NCI-H1092 treated with DMSO at 0.1 percent for 48 hours (cell line): ENCODE measurements at regions not wholly inside any gene's neighbourhood (a gene's known extent, or its start where the extent isn't known, plus 50 kb on each side); places are given as distances from the start of the nearest gene placed in this dataset.

Experiments
- DNase-seq: peaks from one replicate; lab custom pipeline; 2025; lab: John Stamatoyannopoulos, UW

DNA sequence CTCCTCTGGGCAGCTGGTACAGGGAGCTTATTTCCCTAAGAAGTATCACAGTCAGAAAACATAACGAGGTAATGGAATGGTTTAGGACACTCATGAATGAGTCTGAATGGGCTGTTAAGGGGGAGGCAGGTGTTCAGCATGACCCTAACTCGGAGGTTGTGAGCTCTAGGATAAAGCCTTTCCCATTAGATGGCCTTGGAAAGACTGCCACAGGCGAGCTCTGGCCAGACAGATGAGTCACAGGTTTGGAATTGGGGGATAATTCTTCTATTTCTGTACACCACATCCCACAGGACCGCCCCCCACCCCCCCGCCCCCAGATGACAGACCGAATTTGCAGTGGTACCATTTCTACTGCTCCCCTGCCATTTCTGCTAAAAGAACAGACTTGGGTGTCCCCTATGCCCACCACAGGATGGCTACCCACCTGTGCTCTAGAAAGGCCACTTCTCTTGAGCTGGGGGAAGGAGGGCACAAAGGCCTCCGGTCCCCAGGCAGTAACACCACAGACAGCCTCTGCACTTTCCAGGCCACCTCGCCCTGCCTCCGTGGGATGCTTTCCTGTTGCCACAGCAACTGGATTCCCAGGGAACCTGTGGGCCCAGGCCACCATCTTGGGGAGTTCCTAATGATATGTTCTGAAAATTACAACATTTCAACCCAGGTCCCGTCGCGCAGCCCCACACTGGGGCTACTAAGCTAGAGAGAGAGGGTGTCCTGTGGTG, 76.7 kb downstream of the TRIM29 start:
- peak; percentile 46 for DNase-seq

DNA sequence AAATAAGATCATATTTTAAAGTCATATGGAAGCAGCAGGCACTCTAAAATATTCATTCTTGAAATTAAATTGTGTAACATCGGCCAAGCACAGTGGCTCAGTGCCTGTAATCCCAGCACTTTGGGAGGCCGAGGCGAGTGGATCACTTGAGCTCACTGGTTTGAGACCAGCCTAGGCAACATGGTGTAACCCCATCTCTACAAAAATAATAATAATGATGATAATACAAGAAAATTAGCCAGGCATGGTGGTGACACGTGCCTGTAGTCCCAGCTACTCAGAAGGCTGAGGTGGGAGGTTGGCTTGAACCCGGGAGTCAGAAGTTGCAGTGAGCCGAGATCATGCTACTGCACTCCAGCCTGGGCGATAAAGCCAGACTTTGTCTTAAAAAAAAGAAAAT, 77.4 kb downstream of the TRIM29 start:
- DNase-seq: no peak

DNA sequence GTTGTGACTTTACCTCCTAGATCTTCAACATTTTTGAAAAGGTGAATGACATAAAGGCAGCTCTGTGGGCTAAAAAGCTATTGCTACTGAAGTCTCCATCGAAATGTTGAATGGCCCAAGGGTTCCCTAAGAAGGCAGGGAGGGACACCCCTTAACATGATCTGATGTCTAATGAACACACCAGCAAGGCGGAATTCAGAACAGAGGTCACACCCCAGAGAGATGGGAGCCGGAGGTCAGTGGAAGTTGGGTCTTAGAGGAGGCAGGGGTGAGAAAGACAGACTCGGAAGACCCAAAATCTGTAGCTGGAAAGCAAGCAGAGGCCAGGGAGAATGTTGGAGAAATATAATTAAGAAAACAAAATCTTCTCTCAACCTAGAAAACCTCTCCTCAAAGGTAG, 79.0 kb downstream of the TRIM29 start:
- no peak for DNase-seq

DNA sequence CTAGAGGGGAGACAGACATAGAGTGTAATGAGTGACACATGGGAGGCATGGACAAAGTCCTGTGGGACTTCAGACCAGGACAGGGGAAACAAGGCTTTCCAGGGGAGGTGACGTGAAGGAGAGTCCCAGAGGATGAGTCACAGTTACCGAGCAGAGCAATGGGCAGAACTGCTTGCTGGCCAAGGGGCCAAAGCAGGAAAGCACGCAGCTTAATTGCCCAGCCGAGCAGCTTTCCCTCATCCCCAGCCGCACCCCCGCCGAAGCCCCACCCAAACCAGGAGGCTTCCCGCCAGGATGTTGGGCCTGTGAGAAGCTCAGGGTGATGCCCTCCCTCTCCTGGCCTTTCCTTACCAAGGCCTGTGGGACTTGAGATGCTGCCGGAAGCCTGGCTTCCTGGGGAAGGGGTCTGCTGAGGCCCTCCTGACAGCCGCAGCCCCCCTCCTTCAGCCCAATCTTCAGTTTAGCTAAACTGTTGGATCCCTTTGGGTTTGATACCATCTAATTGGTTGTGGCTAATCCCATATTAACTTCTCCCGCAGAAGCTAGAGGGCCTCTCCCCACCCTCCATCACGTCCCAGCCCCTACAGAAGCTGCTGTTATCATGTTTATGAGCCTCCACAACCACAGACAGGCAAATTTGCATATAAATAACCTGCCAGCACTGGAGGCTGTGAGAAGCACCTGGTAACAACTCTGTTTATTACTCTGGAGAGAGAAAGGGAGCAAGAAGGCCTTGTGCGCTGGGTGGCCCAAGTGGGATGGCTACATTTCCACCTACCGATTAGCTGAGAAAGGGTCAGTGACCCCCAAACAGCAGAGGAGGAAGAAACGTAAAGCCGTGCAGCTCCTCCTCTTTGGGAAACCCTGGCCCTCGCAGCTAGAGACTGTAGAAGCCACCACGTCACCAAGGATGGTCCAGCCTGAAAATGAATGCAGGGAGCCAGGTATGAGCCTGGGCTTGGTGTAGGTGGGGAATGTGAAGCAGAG, 80.0 kb downstream of the TRIM29 start:
- DNase-seq: no peak

DNA sequence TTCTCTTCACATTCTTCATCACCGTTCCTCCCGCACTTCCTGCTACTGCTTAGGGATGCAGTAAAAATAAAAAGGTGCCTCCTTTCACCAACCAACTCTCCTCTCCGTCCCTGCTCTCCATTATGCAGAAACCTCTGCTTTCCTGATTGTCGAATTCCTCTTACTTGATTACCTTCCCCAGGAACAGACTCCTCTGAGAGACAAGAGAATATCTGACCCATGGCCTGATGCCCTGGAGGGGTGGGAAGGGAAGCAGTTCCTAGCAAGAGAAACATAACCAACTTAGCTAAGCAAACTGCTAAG, 80.9 kb downstream of the TRIM29 start:
- DNase-seq: no peak

DNA sequence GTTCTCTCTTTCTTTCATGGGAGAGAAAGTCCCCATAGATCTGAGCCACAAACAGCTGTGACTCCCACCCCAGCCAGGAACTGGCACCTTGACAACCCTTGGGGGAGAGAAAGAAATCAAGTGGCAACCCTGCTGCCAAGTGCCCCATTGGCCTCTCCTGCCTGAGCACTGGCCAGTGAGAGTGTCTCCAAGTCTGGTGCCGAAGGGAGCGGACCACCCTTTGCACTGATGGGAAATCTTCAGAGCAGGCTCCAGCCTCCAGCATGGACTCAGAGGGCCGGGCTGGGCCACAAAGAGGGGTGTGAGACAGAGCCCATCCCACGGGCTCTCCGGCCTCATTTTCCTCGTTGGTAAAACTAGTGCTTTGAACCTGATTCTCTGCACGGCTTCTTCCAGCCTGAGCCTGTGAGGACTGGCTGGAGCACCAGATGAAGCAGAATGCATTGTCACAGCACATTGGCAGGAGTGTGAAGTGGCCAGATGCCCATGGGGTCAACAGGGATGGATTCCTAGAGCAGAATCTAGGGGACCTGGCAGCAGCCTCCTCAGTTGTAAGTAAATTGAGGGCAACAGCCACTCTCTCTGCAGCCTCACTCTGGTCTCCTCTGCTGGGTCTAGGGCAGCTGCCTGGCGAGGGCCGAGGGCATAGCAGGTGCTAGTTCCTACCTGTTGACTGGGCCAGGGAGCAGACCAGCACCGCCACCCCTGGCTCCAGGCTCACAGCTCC, 81.4 kb downstream of the TRIM29 start:
- DNase-seq: no peak

DNA sequence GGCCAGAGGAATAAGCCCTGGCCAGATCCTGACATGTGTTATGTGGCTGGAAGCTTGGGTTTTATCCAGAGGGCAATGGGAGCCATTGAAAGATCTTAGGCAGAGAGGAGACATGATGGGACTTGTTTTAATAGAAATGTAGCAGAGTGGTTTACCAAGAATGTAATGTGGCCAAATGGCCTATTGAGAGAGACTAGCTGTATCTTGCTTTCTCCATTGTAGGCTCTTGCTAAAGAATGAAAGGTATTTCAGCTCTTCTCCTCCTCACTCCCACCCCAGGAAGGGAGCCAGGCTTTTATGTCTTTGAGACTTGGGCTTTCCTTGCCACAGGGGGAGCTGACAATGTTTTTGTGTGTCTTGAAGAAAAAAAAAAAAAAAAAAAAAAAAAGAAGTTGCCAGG, 82.3 kb downstream of the TRIM29 start:
- no peak for DNase-seq

DNA sequence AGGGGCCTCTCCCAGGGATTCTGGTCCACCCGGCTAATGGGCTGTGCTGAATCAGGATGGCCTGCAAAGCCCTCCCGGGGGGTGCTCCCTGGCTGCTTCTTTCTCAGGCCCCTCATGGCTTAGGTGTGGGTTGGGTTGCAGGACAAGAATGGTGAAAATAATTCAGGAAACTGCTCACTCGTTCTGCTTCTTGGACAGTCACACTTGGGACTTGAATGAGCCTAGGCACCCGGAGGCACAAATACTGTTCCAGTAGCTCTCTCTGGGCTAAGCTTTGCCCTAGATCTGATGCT, 83.2 kb downstream of the TRIM29 start:
- no peak for DNase-seq

DNA sequence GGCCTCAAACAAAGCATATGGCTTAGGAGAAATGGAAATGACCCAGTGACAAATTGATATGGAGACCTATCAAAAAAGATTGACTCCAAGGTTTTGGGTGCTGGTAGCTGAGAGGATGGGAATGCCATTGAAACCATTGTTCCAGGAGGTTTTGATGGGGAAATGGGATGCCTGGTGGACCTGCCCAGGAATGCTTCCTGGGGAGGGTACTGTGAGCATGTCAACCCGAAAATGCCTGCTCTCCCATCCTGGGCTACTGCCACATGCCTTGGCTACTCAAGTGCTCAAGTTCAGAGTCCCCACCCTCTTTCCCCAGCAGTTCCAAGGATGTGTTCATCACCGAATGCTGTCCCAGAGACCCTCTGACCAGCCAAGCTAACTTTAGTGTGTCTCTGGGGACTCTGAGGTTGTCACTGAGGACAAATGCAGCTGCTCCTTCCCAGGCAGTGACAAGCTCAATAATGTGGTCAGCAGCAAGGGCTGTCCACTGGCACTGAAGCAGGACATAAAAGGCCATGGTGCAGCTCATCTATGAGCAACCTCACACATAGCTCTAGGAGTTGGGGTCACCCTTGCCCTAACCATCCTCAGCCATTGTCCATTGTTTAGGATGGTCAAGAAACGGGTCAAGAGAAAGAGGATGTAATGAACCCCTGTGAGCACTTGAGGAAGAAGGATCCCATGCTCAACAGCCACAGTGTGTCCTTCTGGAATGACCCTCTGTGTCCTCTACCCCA, 83.7 kb downstream of the TRIM29 start:
- no peak for DNase-seq

DNA sequence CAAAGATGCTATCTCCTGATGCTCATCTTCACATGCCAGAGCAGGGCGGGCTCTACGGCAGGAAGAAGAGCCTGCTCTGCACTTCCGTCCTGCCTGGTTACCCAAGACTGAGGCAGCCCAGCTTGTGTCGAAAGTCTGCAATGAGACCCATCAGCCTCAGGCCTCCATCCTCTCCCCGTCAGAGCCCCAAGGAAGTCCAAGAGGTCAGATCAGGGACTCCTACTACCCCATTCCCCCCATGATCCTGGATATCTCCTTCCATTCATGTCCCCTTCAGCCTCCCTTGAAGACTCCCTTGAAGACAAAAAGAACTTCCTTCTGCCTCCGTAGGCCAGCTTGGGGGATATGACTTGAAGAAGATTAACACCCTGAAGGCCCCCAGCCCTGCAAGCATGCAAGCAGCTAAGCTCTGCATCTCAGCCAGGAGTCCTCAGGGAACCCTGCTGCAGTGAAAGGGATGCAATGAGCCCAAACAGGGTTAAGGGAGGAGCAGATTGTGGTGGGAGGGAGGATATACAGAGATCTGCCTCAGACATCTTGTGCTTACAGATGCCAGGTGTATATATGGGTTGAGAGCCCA, 85.6 kb downstream of the TRIM29 start:
- DNase-seq: no peak

DNA sequence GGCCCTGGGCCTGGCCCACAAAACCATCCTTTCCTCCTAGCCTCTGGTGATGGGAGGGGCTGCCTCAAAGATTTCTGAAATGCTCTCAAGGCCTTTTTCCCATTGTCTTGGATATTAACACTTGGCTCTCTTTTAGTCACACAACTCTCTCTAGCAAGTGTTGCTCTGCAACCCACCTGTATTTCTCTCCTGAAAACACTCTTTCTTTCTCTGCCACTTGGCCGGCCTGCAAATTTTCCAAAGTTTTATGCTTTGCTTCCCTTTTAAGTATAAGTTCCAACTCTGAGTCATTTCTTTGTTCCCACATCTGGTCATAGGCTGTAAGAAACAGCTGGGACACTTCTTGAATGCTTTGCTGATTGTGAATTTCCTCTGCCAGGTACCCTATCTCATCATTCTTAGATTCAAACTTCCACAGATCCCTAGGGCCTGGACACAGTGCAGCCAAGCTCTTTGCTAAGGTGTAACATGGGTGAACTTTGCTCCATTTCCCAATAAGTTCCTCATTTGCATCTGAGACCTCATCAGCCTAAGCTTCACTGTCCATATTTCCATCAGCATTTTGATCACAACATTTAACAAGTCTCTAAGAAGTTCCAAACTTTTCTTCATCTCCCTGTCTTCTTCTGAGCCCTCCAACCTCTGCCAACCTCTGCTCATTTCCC, 93.8 kb downstream of the TRIM29 start:
- no peak for DNase-seq

DNA sequence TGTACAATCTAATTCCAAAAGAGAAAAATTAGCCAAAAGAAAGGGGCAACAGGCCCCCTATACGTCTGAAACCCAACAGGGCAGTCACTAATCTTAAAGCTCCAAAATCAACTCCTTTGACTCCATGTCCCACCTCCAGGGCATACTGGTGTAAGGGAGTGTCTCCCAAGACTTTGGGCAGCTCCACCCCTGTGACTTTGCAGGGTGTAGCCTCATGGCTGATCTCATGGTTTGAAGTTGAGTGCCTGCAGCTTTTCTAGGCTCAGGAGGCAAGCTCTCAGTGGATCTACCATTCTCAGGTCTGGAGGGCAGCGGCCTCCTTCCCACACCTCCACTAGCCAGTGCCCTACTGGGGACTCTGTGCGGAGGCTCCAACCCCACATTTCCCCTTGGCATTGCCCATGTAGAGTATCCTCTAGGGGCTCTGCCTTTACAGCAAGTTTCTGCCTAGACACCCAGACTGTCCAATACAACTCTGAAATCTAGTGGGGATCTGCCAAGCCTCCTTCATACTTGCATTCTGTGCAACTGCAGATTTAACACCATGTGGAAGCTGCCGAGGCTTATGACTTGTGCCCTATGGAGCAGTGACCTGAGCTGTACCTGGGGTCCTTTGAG, 94.5 kb downstream of the TRIM29 start:
- no peak for DNase-seq

DNA sequence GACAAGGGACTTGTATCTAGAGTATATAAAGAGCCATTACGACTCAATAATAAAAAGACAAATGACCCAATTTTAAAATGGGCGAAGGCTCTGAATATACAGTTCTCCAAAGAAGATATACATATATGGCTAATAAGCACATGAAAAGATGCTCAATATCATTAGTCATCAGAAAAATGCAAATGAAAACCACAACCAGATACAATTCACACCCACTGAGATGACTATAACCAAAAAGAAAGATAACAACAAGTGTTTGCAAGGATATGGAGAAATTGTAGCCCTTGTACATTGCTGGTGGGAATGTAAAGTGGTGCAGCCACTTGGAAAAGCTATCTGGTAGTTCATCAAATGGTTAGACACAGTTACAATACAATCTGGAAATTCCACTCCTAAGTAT, 96.3 kb downstream of the TRIM29 start:
- DNase-seq: no peak

DNA sequence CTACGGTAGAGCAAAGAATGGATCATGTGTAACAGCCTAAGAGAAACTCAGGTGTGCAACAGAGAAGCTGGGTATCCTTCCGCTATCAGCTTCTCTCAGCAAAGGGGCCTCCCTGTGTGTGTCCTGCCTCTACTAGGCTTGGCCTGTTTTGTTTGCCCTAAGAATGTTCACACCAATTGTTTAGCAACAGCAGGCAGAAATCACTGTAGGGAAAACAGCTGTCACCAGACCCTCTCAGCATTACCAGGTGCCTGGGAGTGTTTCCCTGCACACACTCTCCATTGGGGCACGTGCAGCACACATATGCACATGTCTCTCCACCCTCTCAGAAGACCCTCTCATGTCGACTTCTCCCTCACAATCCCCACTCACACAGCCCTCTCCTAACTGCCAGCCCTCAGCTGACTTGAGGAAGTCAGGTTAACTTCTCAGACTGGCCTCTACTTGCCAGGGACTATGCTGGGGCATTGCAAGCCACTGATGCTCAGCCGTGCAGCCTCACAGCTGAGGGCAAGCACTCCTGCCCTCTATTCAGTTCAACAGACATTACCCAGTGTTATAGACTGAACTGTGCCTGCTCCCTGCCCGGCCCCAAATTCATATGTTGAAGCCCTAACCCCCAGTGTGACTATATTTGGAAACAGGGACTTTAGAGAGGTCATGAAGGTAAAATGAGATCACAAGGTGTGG, 97.6 kb downstream of the TRIM29 start:
- DNase-seq: no peak

DNA sequence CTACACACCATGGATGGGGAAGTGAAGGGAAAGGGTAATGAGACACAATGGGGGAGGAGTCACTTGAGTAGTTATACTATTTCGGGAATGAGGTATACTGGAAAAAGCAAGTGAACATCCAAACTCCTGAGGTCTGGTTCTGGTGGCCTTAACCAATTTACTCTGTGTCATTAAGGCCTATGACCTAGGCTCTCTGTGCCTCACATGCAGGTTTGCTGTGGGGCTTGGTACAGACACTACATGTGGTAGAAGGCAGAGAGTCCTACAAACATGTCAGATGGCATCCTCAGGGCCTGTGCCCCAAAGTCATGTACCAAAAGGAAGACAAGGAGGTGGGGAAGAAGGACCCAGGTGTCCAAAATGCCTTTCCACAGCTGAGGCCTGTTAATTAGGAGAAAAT, 98.9 kb downstream of the TRIM29 start:
- no peak for DNase-seq

DNA sequence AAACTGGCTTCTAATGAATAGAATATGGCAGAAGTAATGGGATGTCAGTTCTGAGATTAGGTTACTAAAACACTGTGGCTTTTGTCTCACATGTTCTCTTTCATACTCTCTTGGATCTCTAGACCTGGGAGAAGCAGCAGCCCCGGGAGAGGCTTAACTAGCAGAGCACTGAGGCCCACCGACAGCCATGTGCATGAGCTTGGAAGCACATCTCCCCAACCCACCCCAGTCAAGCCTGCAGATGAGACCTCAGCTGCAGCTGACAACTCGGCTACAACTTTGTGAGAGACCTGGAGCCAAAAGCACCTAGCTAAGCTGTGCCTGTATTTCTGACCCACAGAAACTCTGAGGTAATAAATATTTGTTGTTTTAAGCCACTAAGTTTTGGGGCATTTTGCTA, 100.8 kb downstream of the TRIM29 start:
- DNase-seq: no peak

DNA sequence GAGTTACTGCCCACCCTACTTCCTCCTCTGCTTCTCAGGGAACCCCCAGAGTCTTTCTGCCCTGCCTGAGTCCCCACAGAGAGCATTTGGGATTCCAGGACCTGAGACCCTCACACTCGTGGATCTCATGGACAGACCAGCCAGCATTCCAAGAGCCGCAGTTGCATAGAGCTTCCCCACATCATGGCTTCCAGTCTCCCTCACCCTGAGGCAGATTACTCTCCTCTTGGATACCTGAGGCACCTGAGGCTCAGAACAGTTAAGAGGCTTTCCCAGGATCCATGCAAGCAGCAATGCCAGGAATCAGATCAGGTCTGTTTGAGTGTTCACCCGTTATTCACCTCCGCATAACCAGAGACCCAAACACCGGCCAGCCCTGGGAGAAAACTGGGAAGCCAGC, 102.2 kb downstream of the TRIM29 start:
- no peak for DNase-seq

DNA sequence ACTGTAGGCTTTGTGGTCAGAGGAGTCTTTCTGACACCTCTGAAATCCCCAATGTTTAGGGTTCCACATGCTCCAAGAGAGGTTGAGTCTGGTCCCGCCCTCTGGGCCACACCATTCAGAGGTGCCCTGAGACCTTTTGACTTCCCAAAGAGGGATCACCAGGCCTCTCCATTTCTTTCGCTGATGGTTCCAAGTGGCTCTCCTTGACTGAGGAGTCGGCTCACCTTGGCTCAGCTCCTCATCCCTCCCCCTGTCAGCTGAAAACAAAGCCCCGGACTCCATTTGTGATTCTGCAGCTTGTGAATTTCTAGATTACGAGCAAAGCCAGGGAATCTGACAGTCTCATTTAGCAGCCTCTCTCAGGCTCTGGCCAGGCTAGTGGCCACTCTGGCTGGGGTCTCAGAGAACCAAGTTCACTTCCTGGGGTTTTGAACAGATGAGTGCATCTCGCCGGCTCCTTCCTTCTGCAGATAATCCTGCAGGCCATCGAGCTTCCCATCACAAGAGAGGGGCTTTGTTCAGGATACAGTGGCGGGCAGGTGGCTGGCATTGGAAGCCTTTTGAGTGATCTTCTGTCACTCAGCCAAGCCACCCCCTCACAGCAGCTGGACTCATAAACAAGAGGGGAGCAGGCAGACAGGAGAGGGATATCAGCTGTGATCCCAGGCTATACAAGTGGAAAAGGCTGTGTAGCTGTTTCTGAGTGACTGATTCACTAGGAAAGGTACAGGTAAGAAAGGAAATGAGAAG, 102.9 kb downstream of the TRIM29 start:
- peak; percentile 99 for DNase-seq

DNA sequence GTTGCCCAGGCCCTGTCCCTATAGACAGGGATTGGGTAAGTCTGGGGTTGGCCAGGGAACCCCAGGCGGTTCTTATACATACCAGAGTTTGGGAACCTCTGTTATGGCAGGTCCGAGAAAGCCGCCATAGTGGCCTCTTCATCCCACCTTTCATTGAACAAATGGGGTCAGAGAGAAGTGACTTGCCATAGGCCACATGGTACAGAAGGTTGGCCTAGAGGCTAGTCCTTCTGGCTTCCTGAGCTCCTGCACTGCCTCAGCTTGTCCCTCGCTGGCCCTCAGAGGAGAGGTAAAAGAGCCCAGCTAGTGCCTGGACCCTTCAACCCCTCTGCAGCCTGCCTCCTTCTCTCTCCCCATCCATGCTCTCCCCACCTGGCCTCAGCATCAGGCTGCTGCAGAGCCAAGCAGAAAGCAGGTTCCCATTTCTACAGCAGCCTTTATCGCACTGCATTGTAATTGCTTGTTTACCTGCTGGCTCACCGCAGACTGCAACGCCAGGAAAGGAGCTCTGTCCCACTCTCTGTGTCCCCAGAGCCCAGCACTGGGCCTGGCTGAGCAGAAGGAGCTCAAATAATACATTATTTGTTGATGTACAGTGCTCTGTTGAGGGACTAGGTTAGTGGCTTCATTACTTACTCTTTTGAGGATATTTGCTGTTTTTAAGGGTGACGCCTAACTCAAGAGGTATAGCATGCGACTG, 103.6 kb downstream of the TRIM29 start:
- DNase-seq: peak; percentile 82
